Activated naive CD8-positive, alpha-beta T cell treated with anti-CD3 and anti-CD28 coated beads, Interleukin-2, amount 50 U/mL, for 16 hours (primary cell): ENCODE measurements at regions not wholly inside any gene's neighbourhood (a gene's known extent, or its start where the extent isn't known, plus 50 kb on each side); places are given as distances from the start of the nearest gene placed in this dataset.

Experiments used
- DNase-seq: peaks from one replicate; pipeline ENCODE4 v3.0.0-alpha.2; 2020; ENCODE audit warnings: low read depth, low spot score

- no peak for DNase-seq
Measured at GRCh38 chr15:77764095-77764494, 131.4 kb upstream of the LINGO1 start.

GRCh38 chr15:77762747-77763355, 130.1 kb upstream of the LINGO1 start:
- no peak for DNase-seq

- no peak for DNase-seq
Measured at GRCh38 chr15:77759896-77760592, 127.3 kb upstream of the LINGO1 start.

- no peak for DNase-seq
Measured at GRCh38 chr15:77753939-77754338, 121.2 kb upstream of the LINGO1 start.

- DNase-seq = no peak
Measured at GRCh38 chr15:77753281-77753873, 120.7 kb upstream of the LINGO1 start.

- DNase-seq = no peak
Measured at GRCh38 chr15:77749998-77750540, 117.4 kb upstream of the LINGO1 start.

- DNase-seq = no peak
Measured at GRCh38 chr15:77749236-77749997, 116.7 kb upstream of the LINGO1 start.

- DNase-seq = no peak
Measured at GRCh38 chr15:77748078-77749064, 115.7 kb upstream of the LINGO1 start.

- no peak for DNase-seq
Measured at GRCh38 chr15:77747175-77748077, 114.7 kb upstream of the LINGO1 start.

- no peak for DNase-seq
Measured at GRCh38 chr15:77746254-77747174, 113.8 kb upstream of the LINGO1 start.

- DNase-seq = no peak
Measured at GRCh38 chr15:77744398-77744797, 111.7 kb upstream of the LINGO1 start.

GRCh38 chr15:77742570-77742969, 109.9 kb upstream of the LINGO1 start:
- no peak for DNase-seq

GRCh38 chr15:77742127-77742526, 109.4 kb upstream of the LINGO1 start:
- no peak for DNase-seq

GRCh38 chr15:77741106-77741505, 108.4 kb upstream of the LINGO1 start:
- DNase-seq = no peak

GRCh38 chr15:77739591-77740378, 107.1 kb upstream of the LINGO1 start:
- DNase-seq = no peak

- DNase-seq = no peak
Measured at GRCh38 chr15:77738441-77739302, 106.0 kb upstream of the LINGO1 start.

GRCh38 chr15:77738038-77738370, 105.3 kb upstream of the LINGO1 start:
- no peak for DNase-seq
